NCI-H1436 treated with DMSO at 0.1 percent for 48 hours (cell line): ENCODE measurements at regions not wholly inside any gene's neighbourhood (a gene's known extent, or its start where the extent isn't known, plus 50 kb on each side); places are given as distances from the start of the nearest gene placed in this dataset.
"Not testable (repeated sequence)": the region's sequence is repeated elsewhere in the genome, so short reads cannot be mapped to it uniquely, and the experiment has no call there.

Experiments
- DNase-seq: peaks from one replicate; lab custom pipeline; 2025; lab: John Stamatoyannopoulos, UW

- no peak for DNase-seq
Observed at GRCh38 chr10:64023926-64024470, 502.8 kb downstream of the REEP3 start.

DNA sequence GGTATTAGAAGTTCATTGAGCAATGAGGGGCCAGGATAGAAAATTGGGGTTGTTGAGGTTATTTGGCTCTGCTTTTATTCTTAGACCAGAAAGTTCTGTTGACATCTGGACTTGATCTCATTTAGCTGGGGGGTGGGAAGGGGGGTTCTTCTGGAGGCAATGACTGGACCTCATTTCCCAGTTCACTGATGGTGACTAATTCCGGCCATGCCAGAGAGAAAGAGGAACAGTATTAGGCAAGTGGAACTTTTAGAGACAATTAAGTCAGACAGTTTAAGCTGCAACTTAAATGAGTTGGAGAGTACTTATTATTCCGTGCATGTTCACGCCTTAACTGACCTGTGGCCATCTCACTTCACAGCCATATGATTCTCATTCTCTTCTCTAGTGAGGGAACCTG lies 512.5 kb downstream of the REEP3 start:
- no peak for DNase-seq

DNA sequence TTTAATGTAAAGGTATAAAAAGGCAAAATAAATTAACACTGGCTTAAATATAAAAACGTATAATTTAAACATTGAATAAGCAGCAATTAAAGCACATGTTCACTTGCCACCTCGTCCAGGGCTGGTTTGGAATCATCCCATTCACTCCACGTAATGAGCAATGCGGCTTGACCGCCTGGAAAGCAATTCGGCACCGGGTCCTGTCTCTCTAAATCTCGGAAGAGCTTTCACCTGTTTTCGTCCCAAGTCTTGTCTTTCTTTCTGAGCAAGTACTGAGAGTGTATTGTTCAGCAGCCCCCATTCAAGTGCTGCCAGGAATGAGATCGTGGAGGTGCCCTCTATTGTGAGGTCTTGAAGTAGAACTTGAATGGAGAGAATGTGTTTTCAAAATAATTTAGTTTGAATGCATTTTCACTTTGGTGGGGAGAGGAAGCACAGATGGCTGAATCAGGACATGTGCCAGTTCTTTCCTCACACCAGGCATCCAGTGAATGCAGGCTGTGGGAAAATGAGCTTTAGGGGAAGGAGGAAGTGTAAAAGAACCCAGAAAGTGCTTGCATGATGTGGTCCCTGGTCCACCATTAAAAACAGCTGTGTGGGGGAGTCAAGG lies 515.2 kb downstream of the REEP3 start:
- DNase-seq = no peak

DNA sequence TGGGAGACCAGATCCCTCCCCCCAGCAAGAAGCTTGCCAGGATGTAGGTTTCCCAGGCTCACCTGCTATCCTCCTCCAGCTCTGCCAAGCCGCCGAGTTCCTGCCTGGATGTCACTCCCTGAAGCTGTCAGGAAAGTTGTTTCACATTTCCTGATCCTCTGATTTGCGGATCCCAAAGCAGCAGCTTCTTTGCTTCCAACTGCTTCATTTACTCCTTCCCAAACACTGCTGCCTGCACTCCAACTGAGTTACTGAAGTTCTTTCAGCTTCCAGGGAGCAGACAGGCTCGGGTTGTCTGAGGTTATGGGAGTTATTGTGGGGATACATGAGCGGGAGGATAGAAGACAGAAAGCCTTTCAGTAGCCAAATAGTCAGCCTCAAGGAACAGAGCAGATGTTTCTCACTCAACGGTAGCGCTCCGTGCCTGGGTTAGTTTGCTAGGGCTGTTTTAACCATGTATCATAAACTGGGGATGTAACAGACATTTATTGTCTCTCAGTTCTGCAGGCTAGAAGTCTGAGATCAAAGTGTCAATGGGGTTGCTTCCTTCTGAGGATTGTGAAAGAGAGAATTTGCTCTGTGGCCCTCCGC lies 516.0 kb downstream of the REEP3 start:
- DNase-seq = no peak

DNA sequence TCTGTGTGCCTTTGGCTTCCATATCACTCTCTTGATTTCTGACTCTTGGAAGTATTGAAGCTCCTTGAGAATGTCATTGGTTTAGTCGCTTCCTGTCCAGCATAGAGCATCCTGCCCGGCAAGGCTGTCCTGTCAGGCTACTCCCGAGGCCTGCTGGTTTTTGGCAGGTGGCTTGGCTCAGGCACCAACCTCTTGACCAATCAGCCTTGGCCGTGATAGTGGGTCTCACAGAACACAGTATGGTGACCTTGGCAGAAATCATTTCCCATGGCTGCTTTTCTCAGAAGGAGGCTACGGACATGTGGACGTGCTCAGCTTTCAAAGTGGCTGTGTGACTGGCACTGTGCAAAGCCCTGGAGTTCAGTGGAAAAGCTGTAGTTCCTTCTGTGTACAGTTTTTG lies 516.9 kb downstream of the REEP3 start:
- DNase-seq = no peak

DNA sequence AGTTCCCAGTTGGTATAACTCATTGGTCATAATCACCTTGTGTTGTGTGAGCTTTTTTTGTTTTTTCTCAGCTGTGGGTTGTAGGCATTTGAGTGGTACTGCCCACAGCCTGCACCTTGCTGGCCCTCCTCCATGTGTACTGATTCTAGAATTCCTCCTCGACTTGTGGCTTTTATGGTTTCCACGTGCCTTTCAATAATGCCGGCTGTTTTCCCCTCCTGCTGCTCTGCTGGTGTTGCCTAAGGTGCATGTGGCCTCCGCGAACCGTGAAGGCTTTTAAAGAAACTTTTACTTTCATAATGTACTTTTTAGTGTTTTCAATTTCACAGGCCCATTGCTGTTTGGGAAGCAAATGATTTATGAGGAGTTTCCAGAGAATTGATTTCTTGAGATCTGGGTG lies 518.0 kb downstream of the REEP3 start:
- no peak for DNase-seq

DNA sequence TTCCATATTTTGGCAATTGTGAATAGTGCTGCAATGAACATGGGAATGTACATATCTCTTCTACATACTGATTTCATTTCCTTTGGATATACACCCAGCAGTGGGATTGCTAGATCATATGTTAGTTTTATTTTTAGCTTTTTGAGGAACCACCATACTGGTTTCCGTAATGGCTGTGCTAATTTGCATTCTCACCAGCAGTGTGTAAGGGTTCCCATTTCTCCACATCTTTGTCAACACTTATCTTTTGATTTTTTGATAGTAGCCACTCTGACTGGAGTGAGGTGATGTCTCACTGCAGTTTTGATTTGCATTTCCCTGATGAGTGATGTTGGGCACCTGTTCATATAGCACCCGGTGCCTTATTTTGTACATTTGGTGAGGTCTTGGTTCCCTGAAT lies 519.6 kb downstream of the REEP3 start:
- no peak for DNase-seq

DNA sequence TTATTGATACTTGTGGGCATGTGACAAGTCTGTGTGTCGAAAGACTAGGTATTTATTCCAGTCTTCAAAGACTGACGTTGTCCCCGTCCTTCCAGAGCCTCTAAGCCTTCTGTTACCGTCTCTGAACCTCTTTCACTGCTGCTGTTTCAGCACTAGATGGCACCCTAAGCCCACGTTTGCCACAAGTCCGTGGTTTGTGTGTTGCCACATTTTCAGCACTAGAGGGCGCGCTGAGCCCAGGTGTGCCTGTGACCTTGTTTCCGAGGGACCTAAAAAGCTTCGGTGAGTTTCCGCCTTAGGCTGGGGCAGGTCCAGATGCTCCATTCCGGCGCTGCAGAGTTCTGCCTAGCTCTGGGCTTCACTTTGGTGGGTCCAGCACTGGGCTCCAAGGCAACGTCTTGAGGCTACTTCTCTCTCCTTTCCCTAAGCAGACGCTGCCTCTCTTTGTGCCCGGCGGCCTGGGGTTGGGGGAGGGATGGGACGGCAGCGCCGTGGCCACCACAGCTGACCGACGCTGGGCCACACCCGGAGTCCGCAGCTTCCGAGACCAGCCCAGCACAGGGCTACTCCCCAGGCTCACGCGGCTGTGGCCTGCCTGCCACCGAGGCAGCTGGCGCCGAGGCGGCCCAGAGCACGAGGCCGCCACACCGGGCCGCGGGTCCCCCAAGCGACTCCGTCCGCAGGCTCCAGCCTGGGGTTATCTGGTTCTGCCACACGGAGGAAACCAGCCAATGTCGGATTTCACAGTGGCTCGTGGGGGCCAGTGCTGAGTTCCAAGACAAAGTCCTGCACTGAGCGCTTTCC lies 520.2 kb downstream of the REEP3 start:
- peak; percentile 2 for DNase-seq

DNA sequence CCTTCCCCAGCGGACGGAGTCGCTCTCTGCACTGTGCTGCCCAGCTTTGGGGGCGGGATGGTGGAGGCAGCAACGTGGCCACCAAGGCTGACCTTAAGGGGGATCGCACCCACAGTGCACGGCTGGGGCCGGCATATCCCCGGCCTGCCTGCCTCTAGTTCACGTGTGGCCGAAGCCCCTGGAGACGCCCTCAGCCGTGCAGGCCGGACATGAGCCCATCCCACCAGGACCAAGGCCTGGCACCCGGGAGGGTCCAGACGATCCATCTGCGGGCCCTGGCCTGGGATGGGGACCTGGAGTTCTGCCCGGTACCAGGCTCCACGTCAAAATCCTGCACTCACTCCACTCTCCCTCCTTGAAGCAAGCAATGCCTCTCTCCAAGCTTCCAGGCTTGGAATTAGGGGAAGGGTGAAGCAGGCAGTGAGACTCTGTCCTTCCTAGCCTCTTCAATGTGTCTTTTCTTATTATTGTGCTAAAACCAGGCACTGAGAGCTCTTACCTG lies 520.8 kb downstream of the REEP3 start:
- no peak for DNase-seq

- no peak for DNase-seq
Observed at GRCh38 chr10:64044098-64044497, 522.9 kb downstream of the REEP3 start.

DNA sequence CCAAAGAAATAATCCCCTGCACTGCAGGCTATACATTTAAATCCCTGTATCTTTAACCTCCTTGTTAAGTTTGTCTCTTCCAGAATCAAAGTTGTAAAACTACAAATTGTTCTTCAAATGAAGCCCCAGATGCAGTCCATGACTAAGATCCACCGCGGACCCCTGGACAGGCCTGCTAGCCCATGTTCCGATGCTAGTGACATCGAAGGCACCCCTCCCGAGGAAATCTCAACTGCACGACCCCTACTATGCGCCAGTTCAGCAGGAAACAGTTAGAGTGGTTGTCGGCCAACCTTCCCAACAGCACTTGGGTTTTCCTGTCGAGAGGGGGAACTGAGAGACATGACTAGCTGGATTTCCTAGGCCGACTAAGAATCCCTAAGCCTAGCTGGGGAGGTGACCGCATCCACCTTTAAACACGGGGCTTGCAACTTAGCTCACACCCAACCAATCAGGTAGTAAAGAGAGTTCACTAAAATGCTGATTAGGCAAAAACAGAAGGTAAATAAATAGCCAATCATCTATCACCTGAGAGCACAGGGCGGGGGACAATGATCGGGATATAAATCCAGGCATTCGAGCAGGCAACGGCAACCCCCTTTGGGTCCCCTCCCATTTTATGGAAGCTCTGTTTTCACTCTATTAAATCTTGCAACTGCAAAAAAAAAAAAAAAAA lies 523.9 kb downstream of the REEP3 start:
- DNase-seq = not testable (repeated sequence)

- DNase-seq = no peak
Observed at GRCh38 chr10:64054392-64054791, 533.2 kb downstream of the REEP3 start.

DNA sequence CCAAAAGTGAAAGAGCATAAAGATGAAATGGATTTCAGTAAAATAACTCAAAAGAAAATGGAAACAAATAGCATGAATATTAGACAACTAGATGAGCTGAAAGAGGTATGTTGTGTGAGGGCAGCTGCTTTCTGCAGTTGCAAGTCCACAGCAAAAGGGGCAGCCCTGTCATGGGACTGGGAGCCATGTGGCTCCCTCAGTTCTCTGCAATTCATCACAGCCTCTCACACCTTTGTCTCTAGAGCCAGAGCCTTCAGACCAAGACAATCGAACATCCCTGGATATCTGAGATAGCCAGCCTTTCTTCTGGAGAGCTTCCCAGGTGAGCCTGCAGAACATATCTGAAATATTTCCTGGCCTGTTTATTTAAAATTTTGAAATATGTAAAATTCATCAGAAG lies 538.7 kb downstream of the REEP3 start:
- no peak for DNase-seq

DNA sequence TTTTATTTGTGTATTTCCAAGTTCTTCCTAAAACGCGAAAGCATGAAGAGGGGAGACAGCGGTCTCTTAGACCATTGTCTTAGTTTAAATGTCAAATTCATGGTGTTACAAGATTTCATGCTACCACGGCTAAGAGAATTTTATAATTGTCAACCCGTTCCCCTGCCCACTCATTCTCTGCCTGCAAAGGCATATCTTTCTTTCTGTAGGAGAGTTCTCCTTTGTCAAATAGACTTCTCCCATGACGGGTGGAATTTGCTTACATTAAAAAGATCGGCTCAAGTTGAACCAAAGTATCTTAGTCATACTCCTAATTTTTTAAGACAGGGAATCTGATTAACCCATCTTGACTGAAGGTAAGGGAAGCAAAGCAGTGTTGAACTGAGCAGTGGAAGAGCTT lies 539.2 kb downstream of the REEP3 start:
- DNase-seq = no peak

DNA sequence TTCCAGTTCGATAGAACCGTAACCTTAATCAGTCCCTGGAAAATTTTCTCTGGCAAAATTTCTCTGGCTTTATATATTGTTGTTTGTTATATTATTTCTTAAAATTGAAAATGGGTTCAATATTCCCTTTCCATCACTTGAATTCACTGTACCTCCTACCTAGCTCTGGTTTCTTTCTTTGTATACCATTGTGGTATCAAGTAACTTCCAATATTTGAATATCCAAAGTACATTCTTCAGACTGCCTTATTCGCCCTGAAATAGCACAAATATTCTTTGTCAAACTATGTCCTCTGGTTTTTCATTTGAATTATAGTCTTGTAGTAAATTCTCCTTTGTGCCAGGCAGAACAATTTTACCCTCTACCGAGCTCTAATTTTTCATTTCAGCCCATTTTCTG lies 541.6 kb downstream of the REEP3 start:
- no peak for DNase-seq

DNA sequence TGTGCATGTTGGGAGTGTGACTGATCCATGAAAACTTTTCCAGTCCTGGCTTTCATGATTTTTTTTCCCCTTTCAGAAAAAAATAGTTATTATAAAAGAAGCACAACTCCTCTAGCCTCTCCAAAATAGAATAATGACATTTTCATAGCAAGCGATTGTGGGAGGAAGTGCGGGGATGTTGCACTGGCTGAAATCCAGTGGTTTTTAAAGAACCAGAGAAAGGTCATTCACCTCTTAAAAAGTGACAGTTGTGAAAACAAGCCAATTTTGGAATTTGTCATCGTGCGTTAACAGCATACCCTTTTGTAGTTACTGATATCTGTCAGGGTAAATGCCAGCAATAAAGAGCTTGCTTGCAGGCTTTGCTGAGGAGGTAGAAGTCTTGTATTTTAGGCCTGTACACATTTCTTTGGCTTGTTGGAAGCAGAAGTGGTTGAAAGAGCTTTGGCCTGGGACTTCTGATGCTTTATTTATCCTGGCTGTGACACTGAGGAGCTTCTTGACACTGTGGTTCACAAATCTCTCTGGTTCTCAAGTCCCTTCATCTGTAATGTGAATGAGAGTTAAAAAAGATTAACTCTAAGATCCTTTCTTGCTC lies 545.9 kb downstream of the REEP3 start:
- no peak for DNase-seq

- no peak for DNase-seq
Observed at GRCh38 chr10:64067859-64068258, 546.7 kb downstream of the REEP3 start.

GRCh38 chr10:64070241-64070640 lies 549.0 kb downstream of the REEP3 start:
- no peak for DNase-seq

DNA sequence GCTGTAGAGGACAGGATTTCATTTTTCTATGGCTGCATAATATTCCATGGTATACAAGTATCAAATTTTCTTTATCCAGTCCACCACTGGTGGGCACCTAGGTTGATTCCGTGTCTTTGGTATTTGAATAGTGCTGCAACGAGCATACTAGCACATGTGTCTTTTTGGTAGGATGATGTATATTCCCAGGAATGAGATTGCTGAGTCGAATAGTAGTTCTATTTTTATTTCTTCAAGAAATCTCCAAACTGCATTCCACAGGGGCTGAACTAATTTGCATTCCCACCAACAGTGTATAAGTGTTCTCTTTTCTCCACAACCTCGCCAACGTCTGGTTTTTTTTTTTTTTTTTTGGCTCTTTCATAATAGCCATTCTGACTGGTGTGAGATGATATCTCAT lies 550.0 kb downstream of the REEP3 start:
- DNase-seq = no peak

DNA sequence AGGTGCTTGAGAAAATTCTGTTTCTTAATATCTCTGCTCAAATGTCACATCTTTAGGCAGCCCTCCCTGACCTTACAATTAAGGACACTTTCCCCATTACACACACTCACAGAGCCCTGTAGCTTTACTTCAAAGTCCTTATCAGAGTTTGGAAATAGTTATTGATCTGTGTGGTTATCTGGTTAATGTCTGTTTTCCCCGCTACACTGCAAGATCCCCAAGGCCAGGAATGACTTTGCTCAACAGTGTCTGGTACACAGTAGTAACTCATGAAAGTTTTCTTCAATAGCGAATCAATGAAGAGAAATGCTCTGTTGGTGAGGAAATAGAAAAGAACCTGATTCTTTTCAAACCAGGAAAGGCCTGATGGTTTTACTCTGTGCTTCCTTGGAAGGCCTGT lies 554.4 kb downstream of the REEP3 start:
- no peak for DNase-seq

DNA sequence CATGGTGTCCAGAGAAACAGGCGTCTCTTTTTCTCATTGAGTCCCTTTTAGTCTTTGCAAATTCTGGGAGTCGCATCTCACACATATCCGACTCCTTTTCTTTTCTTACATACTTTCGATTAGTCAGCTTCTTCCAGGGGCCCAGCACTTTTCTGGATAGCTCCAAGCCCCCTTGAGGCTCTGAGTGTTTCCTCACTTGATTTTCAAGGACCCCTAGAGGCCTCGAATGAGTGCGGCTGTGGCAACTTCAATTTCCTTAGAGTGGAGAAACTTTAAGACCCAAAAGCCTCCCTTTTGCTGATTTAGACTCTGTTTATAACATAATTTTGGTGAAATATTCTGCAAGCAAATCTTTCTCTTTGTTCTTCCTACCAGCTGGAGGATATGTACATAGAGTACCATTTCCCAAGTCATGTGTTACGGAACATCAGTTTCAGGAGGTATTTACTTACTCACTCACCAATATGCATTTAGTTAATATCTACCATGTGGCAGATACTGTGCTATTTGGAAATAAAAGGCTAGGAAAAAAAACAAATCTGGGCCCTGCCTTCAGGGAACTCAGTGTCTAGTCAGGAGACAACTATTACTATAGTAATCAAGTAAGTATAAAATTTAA lies 555.2 kb downstream of the REEP3 start:
- DNase-seq = no peak

- no peak for DNase-seq
Observed at GRCh38 chr10:64079341-64079740, 558.1 kb downstream of the REEP3 start.
